ENCODE measurements at regions not wholly inside any gene's neighbourhood (a gene's known extent, or its start where the extent isn't known, plus 50 kb on each side); places are given as distances from the start of the nearest gene placed in this dataset.
A peak's percentile ranks its signal among the peaks of the same experiment; 100 is the strongest.
"Not testable (repeated sequence)": the region's sequence is repeated elsewhere in the genome, so short reads cannot be mapped to it uniquely, and the experiment has no call there.

GRCh38 chr1:185556561-185556960, 177.6 kb upstream of the HMCN1 start:
- H3K27me3 Mint-ChIP-seq, result no peaks in the 10 kb centered on the region
- peaks cover 3% of the 10 kb centered on the region for H3K36me3 Mint-ChIP-seq
- H3K4me3 Mint-ChIP-seq, result no peak overlapping the region
- H3K9me3 Mint-ChIP-seq (ENCODE audit: low read depth), result no peaks in the 10 kb centered on the region
- no peak overlapping the region for H3K27ac Mint-ChIP-seq
- peaks cover 23% of the 10 kb centered on the region for H3K4me1 Mint-ChIP-seq (ENCODE audit: low read depth)

- H3K9me3 Mint-ChIP-seq (ENCODE audit: low read depth), result no peaks in the 10 kb centered on the region
- H3K27ac Mint-ChIP-seq, result no peak overlapping the region
- H3K4me1 Mint-ChIP-seq (ENCODE audit: low read depth), result peaks cover 15% of the 10 kb centered on the region
- no peaks in the 10 kb centered on the region for H3K27me3 Mint-ChIP-seq
- H3K36me3 Mint-ChIP-seq, result peaks cover 3% of the 10 kb centered on the region
- no peak overlapping the region for H3K4me3 Mint-ChIP-seq
Measured at GRCh38 chr1:185555743-185556142, 178.4 kb upstream of the HMCN1 start.

- Mint-ChIP-seq H3K4me1 (ENCODE audit: low read depth) (no peaks in the 10 kb centered on the region), H3K27me3 (no peaks in the 10 kb centered on the region), H3K36me3 (no peaks in the 10 kb centered on the region), H3K4me3 (no peak overlapping the region), H3K27ac (no peak overlapping the region), H3K9me3 (ENCODE audit: low read depth) (no peaks in the 10 kb centered on the region)
Measured at GRCh38 chr1:185551008-185551407, 183.2 kb upstream of the HMCN1 start.

GRCh38 chr1:185549906-185550305, 184.3 kb upstream of the HMCN1 start:
- no peak overlapping the region for H3K4me3 Mint-ChIP-seq

GRCh38 chr1:185546029-185546428, 188.2 kb upstream of the HMCN1 start:
- Mint-ChIP-seq H3K9me3 (ENCODE audit: low read depth) (no peaks in the 10 kb centered on the region), H3K36me3 (no peaks in the 10 kb centered on the region), H3K27ac (no peak overlapping the region), H3K27me3 (no peaks in the 10 kb centered on the region), H3K4me1 (ENCODE audit: low read depth) (no peaks in the 10 kb centered on the region), H3K4me3 (no peak overlapping the region)

More at GRCh38 chr1:185549906-185550305, 184.3 kb upstream of the HMCN1 start:
- Mint-ChIP-seq H3K4me1 (ENCODE audit: low read depth) (no peaks in the 10 kb centered on the region), H3K36me3 (no peaks in the 10 kb centered on the region), H3K27me3 (no peaks in the 10 kb centered on the region), H3K9me3 (ENCODE audit: low read depth) (no peaks in the 10 kb centered on the region), H3K27ac (no peak overlapping the region)

- peaks cover 6% of the 10 kb centered on the region for H3K4me1 Mint-ChIP-seq (ENCODE audit: low read depth)
- peaks cover 4% of the 10 kb centered on the region for H3K9me3 Mint-ChIP-seq (ENCODE audit: low read depth)
- no peak overlapping the region for H3K4me3 Mint-ChIP-seq
- no peaks in the 10 kb centered on the region for H3K36me3 Mint-ChIP-seq
- no peak overlapping the region for H3K27ac Mint-ChIP-seq
- no peaks in the 10 kb centered on the region for H3K27me3 Mint-ChIP-seq
Measured at GRCh38 chr1:185541871-185542301, 192.3 kb upstream of the HMCN1 start.

- Mint-ChIP-seq H3K9me3 (ENCODE audit: low read depth) (peaks cover 4% of the 10 kb centered on the region), H3K4me1 (ENCODE audit: low read depth) (peaks cover 6% of the 10 kb centered on the region), H3K27ac (no peak overlapping the region), H3K4me3 (no peak overlapping the region), H3K27me3 (no peaks in the 10 kb centered on the region), H3K36me3 (no peaks in the 10 kb centered on the region)
Measured at GRCh38 chr1:185540295-185540694, 193.9 kb upstream of the HMCN1 start.

- peaks cover 4% of the 10 kb centered on the region for H3K9me3 Mint-ChIP-seq (ENCODE audit: low read depth)
- no peaks in the 10 kb centered on the region for H3K27me3 Mint-ChIP-seq
- peaks cover 6% of the 10 kb centered on the region for H3K4me1 Mint-ChIP-seq (ENCODE audit: low read depth)
- peak overlapping the region; percentile 77 for H3K27ac Mint-ChIP-seq
- no peaks in the 10 kb centered on the region for H3K36me3 Mint-ChIP-seq
- H3K4me3 Mint-ChIP-seq, result no peak overlapping the region
Measured at GRCh38 chr1:185539277-185539943, 194.8 kb upstream of the HMCN1 start.

GRCh38 chr1:185538309-185538898, 195.8 kb upstream of the HMCN1 start:
- H3K27me3 Mint-ChIP-seq; H3K9me3 Mint-ChIP-seq (ENCODE audit: low read depth); H3K27ac Mint-ChIP-seq; H3K4me1 Mint-ChIP-seq (ENCODE audit: low read depth); H3K4me3 Mint-ChIP-seq; H3K36me3 Mint-ChIP-seq: not testable (repeated sequence)

- H3K27ac Mint-ChIP-seq, result no peak overlapping the region
- H3K36me3 Mint-ChIP-seq, result no peaks in the 10 kb centered on the region
- no peaks in the 10 kb centered on the region for H3K27me3 Mint-ChIP-seq
- no peak overlapping the region for H3K4me3 Mint-ChIP-seq
- peaks cover 4% of the 10 kb centered on the region for H3K9me3 Mint-ChIP-seq (ENCODE audit: low read depth)
- H3K4me1 Mint-ChIP-seq (ENCODE audit: low read depth), result peaks cover 6% of the 10 kb centered on the region
Measured at GRCh38 chr1:185537596-185537995, 196.6 kb upstream of the HMCN1 start.

GRCh38 chr1:185536165-185536920, 197.8 kb upstream of the HMCN1 start:
- Mint-ChIP-seq H3K36me3 (no peaks in the 10 kb centered on the region), H3K27me3 (no peaks in the 10 kb centered on the region), H3K27ac (no peak overlapping the region)

GRCh38 chr1:185535621-185536020, 198.6 kb upstream of the HMCN1 start:
- H3K4me3 Mint-ChIP-seq, result no peak overlapping the region

More at GRCh38 chr1:185536165-185536920, 197.8 kb upstream of the HMCN1 start:
- no peak overlapping the region for H3K4me3 Mint-ChIP-seq
- H3K9me3 Mint-ChIP-seq (ENCODE audit: low read depth), result peaks cover 4% of the 10 kb centered on the region
- peaks cover 6% of the 10 kb centered on the region for H3K4me1 Mint-ChIP-seq (ENCODE audit: low read depth)

GRCh38 chr1:185534801-185535200, 199.4 kb upstream of the HMCN1 start:
- Mint-ChIP-seq H3K27me3 (no peaks in the 10 kb centered on the region), H3K27ac (no peak overlapping the region), H3K9me3 (ENCODE audit: low read depth) (peaks cover 3% of the 10 kb centered on the region), H3K36me3 (no peaks in the 10 kb centered on the region), H3K4me3 (no peak overlapping the region), H3K4me1 (ENCODE audit: low read depth) (peaks cover 6% of the 10 kb centered on the region)

More at GRCh38 chr1:185535621-185536020, 198.6 kb upstream of the HMCN1 start:
- H3K4me1 Mint-ChIP-seq (ENCODE audit: low read depth), result peaks cover 6% of the 10 kb centered on the region
- peaks cover 4% of the 10 kb centered on the region for H3K9me3 Mint-ChIP-seq (ENCODE audit: low read depth)
- no peaks in the 10 kb centered on the region for H3K36me3 Mint-ChIP-seq
- H3K27ac Mint-ChIP-seq, result no peak overlapping the region
- no peaks in the 10 kb centered on the region for H3K27me3 Mint-ChIP-seq

GRCh38 chr1:185533596-185533995, 200.6 kb upstream of the HMCN1 start:
- Mint-ChIP-seq H3K9me3 (ENCODE audit: low read depth) (no peaks in the 10 kb centered on the region), H3K36me3 (no peaks in the 10 kb centered on the region), H3K4me1 (ENCODE audit: low read depth) (no peaks in the 10 kb centered on the region), H3K27me3 (no peaks in the 10 kb centered on the region), H3K4me3 (no peak overlapping the region), H3K27ac (no peak overlapping the region)

GRCh38 chr1:185532856-185533255, 201.3 kb upstream of the HMCN1 start:
- H3K27me3 Mint-ChIP-seq, result no peaks in the 10 kb centered on the region
- H3K9me3 Mint-ChIP-seq (ENCODE audit: low read depth), result no peaks in the 10 kb centered on the region
- H3K27ac Mint-ChIP-seq, result no peak overlapping the region
- no peak overlapping the region for H3K4me3 Mint-ChIP-seq
- H3K36me3 Mint-ChIP-seq, result no peaks in the 10 kb centered on the region
- H3K4me1 Mint-ChIP-seq (ENCODE audit: low read depth), result no peaks in the 10 kb centered on the region

All from activated naive CD8-positive, alpha-beta T cell (primary cell).